Stimulated activated CD4-positive, alpha-beta T cell treated with anti-CD3 and anti-CD28 coated beads, Interleukin-12 subunit alpha, Interleukin-12 subunit beta, amount 100 ng/mL, for 4 hours (primary cell): ENCODE measurements at regions not wholly inside any gene's neighbourhood (a gene's known extent, or its start where the extent isn't known, plus 50 kb on each side); places are given as distances from the start of the nearest gene placed in this dataset.

Source experiments
- DNase-seq: peaks from one replicate; pipeline ENCODE4 v3.0.0-alpha.2; 2020

- no peak for DNase-seq
Measured at GRCh38 chr10:112087953-112088456, 95.6 kb downstream of the GPAM start.

GRCh38 chr10:112091703-112092102 lies 91.9 kb downstream of the GPAM start:
- DNase-seq = no peak

GRCh38 chr10:112092519-112092918 lies 91.0 kb downstream of the GPAM start:
- DNase-seq = no peak

- DNase-seq = no peak
Measured at GRCh38 chr10:112094984-112095383, 88.6 kb downstream of the GPAM start.

- no peak for DNase-seq
Measured at GRCh38 chr10:112095731-112096130, 87.8 kb downstream of the GPAM start.

GRCh38 chr10:112098682-112099081 lies 84.9 kb downstream of the GPAM start:
- no peak for DNase-seq
